Fibroblast of lung (primary cell): ENCODE measurements at regions not wholly inside any gene's neighbourhood (a gene's known extent, or its start where the extent isn't known, plus 50 kb on each side); places are given as distances from the start of the nearest gene placed in this dataset.
"Not testable (repeated sequence)": the region's sequence is repeated elsewhere in the genome, so short reads cannot be mapped to it uniquely, and the experiment has no call there.

ENCODE experiments used
- EZH2 ChIP-seq: IDR thresholded peaks from 2 replicates; pipeline ENCODE4 v1.5.1; 2012; ENCODE audit warnings: low read length, control low read depth, mild to moderate bottlenecking; ENCODE audit errors: missing control alignments
- TF ChIP-seq, protein P1 (sequence below), 2 donors: IDR thresholded peaks in 1 of 2; conservative IDR thresholded peaks in 1 of 2; 1 replicate in 1 of 2; 2 replicates in 1 of 2; pipeline ENCODE4 v1.5.1; 2011 to 2012; ENCODE audit warnings: low read length in 2 of 2, control low read depth in 1 of 2, inconsistent platforms in 1 of 2, low read depth in 1 of 2, mild to moderate bottlenecking in 1 of 2

DNA sequence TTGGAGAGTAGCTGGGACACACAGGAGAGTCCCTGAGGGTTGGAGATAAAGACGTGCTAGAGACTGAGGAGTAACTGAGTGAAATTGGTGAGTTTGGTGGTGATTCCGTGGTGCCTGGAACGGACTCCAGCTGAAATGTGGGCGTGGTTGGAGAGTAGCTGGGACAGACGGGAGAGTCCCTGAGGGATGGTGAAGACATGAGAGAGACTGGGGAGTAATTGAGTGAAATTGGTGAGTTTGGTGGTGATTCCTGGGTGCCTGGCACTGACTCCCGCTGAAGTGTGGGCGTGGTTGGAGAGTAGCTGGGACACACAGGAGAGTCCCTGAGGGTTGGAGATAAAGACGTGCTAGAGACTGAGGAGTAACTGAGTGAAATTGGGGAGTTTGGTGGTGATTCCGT lies 3712.5 kb upstream of the OR11H1 start:
- TF ChIP-seq, protein P1, sequence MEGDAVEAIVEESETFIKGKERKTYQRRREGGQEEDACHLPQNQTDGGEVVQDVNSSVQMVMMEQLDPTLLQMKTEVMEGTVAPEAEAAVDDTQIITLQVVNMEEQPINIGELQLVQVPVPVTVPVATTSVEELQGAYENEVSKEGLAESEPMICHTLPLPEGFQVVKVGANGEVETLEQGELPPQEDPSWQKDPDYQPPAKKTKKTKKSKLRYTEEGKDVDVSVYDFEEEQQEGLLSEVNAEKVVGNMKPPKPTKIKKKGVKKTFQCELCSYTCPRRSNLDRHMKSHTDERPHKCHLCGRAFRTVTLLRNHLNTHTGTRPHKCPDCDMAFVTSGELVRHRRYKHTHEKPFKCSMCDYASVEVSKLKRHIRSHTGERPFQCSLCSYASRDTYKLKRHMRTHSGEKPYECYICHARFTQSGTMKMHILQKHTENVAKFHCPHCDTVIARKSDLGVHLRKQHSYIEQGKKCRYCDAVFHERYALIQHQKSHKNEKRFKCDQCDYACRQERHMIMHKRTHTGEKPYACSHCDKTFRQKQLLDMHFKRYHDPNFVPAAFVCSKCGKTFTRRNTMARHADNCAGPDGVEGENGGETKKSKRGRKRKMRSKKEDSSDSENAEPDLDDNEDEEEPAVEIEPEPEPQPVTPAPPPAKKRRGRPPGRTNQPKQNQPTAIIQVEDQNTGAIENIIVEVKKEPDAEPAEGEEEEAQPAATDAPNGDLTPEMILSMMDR (conservative IDR thresholded peaks at IDR 0.05 in 1 of 2, IDR thresholded peaks at IDR 0.05 in 1 of 2; ENCODE audit: low read depth in 1 of 2, low read length in 2 of 2) = not testable (repeated sequence)
- not testable (repeated sequence) for TF ChIP-seq EZH2
